ENCODE measurements at regions not wholly inside any gene's neighbourhood (a gene's known extent, or its start where the extent isn't known, plus 50 kb on each side); places are given as distances from the start of the nearest gene placed in this dataset.
"Not testable (repeated sequence)": the region's sequence is repeated elsewhere in the genome, so short reads cannot be mapped to it uniquely, and the experiment has no call there.

- no peak for DNase-seq
Observed at GRCh38 chr21:23812485-23812884, 1794.8 kb downstream of the MRPL39 start.

- DNase-seq = no peak
Observed at GRCh38 chr21:23811805-23812204, 1795.5 kb downstream of the MRPL39 start.

- no peak for DNase-seq
Observed at GRCh38 chr21:23809573-23809972, 1797.7 kb downstream of the MRPL39 start.

- DNase-seq = not testable (repeated sequence)
Observed at GRCh38 chr21:23806966-23807548, 1800.2 kb downstream of the MRPL39 start.

GRCh38 chr21:23804866-23805265, 1802.4 kb downstream of the MRPL39 start:
- no peak for DNase-seq

GRCh38 chr21:23801292-23801691, 1806.0 kb downstream of the MRPL39 start:
- no peak for DNase-seq

- no peak for DNase-seq
Observed at GRCh38 chr21:23799376-23799775, 1807.9 kb downstream of the MRPL39 start.

- DNase-seq = no peak
Observed at GRCh38 chr21:23792300-23792699, 1815.0 kb downstream of the MRPL39 start.

GRCh38 chr21:23789864-23790263, 1817.4 kb downstream of the MRPL39 start:
- no peak for DNase-seq

- DNase-seq = no peak
Observed at GRCh38 chr21:23780326-23780725, 1827.0 kb downstream of the MRPL39 start.

- DNase-seq = no peak
Observed at GRCh38 chr21:23743821-23744220, 1863.5 kb downstream of the MRPL39 start.

- DNase-seq = no peak
Observed at GRCh38 chr21:23740463-23740862, 1866.8 kb downstream of the MRPL39 start.

- DNase-seq = no peak
Observed at GRCh38 chr21:23732776-23733175, 1874.5 kb downstream of the MRPL39 start.

- DNase-seq = no peak
Observed at GRCh38 chr21:23729331-23729730, 1878.0 kb downstream of the MRPL39 start.

GRCh38 chr21:23725576-23725975, 1881.7 kb downstream of the MRPL39 start:
- no peak for DNase-seq

- no peak for DNase-seq
Observed at GRCh38 chr21:23718446-23719285, 1888.6 kb downstream of the MRPL39 start.

- no peak for DNase-seq
Observed at GRCh38 chr21:23712166-23712565, 1895.1 kb downstream of the MRPL39 start.

GRCh38 chr21:23706431-23706830, 1900.8 kb downstream of the MRPL39 start:
- no peak for DNase-seq

GRCh38 chr21:23699402-23699801, 1907.9 kb downstream of the MRPL39 start:
- no peak for DNase-seq

GRCh38 chr21:23698619-23699018, 1908.7 kb downstream of the MRPL39 start:
- no peak for DNase-seq

- DNase-seq = no peak
Observed at GRCh38 chr21:23695443-23695842, 1911.8 kb downstream of the MRPL39 start.

- no peak for DNase-seq
Observed at GRCh38 chr21:23694390-23694789, 1912.9 kb downstream of the MRPL39 start.

GRCh38 chr21:23690316-23690715, 1917.0 kb downstream of the MRPL39 start:
- no peak for DNase-seq

- DNase-seq = no peak
Observed at GRCh38 chr21:23686737-23687523, 1920.4 kb downstream of the MRPL39 start.
